LoVo (cell line): ENCODE measurements at regions not wholly inside any gene's neighbourhood (a gene's known extent, or its start where the extent isn't known, plus 50 kb on each side); places are given as distances from the start of the nearest gene placed in this dataset.

Experiments
- DNase-seq: peaks from one replicate; pipeline ENCODE4 v3.0.0-alpha.2; 2016; ENCODE audit warnings: low spot score

GRCh38 chr12:115758877-115759620 lies 518.4 kb downstream of the MED13L start:
- DNase-seq, result no peak

DNA sequence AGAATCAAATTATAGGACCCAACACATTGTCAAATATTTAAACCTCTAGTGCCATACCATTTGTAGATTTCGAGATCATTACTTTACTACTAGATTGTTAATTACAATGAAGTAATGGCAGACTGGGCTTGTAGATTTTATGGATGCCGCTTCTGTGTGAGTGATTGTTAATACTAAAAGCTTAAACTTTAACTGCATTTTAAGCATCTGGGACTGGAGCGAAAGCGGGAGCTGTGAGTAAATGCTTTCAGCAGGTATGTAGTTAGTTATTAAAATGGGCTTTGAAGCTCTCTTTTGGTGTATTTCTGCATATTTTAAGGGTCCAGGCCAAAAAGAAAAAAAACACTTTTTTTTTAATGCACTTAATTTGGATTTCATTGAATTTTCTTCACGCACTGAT lies 519.3 kb downstream of the MED13L start:
- DNase-seq, result no peak

- no peak for DNase-seq
These were observed 520.7 kb downstream of the MED13L start for GRCh38 chr12:115756804-115757203.

- DNase-seq, result no peak
These were observed 521.2 kb downstream of the MED13L start for GRCh38 chr12:115756271-115756670.

GRCh38 chr12:115755725-115756085 lies 521.8 kb downstream of the MED13L start:
- DNase-seq, result no peak

- DNase-seq, result no peak
These were observed 522.3 kb downstream of the MED13L start for GRCh38 chr12:115755061-115755724.

GRCh38 chr12:115752913-115753726 lies 524.4 kb downstream of the MED13L start:
- DNase-seq, result peak; percentile 73

DNA sequence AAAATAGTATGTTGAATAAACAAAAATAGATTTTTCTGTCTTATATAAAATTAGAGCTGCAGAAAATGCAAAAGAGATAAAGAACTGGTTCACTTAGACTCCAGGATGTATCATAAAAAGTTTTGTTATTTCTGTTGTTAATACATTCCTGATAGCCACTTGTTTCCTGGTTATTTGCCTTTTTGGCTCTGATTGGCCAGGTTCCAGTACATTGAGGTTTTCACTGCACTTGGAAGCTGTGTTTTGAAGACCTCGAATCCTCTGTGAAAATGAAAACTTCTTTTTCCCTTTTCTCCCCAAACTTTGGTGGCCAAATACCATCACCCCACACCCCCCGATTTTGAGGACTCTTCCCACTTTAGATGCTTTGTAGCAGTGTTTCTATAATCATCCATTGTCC lies 525.3 kb downstream of the MED13L start:
- DNase-seq, result no peak

GRCh38 chr12:115750340-115750739 lies 527.2 kb downstream of the MED13L start:
- no peak for DNase-seq

- no peak for DNase-seq
These were observed 528.2 kb downstream of the MED13L start for GRCh38 chr12:115749071-115749841.

- DNase-seq, result peak; percentile 51
These were observed 536.8 kb downstream of the MED13L start for GRCh38 chr12:115740586-115741155.

GRCh38 chr12:115737895-115738294 lies 539.6 kb downstream of the MED13L start:
- no peak for DNase-seq

- no peak for DNase-seq
These were observed 541.1 kb downstream of the MED13L start for GRCh38 chr12:115736360-115736759.

DNA sequence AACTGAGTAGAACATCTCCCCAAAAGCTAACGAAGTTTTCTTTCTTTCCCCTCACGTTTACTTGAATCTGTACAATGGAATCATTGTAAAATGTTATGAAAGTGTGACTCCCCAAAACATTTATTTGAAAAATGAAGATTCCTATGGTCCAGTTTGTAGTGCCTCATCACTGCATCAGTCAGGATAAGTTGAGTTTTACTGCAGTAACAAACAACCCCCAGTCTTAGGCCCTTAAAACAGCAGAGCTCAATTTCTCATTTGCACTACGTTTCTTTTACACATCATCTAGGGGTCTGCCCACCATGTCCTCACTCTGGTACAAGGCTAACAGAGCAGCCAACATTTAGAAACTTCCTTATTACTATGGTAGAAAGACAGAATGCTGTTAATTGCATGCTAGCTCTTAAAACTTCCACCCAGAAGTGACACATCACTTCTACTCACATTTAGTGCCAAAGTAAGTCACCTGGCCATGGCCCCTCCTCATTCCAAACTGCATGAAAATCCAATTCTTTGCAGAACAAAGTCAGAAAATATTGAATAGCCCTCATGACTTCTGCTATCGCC lies 546.4 kb downstream of the MED13L start:
- DNase-seq, result no peak

- no peak for DNase-seq
These were observed 550.8 kb downstream of the MED13L start for GRCh38 chr12:115726691-115727090.

DNA sequence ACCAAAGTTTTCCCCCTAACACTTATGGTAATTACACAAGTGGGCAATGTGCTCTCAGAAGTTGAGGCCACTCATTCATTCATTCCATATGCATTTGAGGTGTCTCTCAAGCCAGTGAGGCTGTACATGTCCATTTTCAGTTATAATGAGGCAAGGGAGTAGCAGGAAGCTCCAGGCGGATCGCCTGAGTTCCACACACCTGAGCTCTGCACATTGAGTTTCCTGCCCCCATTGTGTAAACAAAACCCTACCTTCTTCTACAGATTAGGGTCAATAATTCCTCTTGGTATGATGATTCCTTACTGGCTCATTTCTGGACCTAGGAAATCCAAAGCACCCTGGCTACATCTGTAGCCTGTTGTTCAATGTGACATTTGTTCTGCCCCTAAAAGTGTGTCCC lies 555.3 kb downstream of the MED13L start:
- no peak for DNase-seq

DNA sequence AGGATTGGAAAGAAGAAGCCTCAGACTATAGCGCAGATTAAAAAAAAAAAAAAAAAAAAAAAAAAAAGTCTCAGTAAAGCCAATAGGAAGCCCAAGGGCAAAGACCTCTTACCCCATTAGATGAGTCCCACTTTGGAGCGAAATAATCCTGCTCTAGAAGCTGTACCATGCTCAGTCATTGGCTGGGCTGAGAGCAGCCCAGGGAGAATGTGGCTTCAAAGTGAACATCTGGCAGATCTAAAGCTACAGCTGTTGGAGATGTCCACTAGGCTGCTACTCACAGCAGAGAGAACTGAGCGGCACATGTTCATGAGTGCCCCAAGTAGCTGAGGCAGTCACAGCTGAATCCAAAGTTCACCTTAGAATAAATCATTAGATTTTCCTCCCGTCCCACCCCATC lies 560.9 kb downstream of the MED13L start:
- DNase-seq, result no peak

DNA sequence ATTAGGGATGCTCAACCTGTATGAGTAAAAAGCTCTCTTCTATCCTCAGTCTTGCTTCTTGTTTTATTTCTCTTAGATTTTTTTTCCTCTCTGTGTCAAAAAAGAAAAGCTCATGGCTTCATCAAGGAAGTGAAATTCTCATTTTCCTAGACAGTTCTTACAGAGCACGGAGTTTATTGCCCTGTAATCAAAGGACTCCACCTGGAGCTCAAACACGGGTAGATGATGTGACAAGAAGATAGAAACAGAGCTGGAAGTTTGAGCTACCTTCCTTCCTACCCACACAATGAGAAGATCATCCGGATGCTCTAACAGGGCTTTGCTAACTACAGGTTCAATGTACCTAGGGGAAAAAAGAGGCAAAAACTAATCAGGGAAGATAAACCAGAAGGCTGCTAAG lies 564.8 kb downstream of the MED13L start:
- no peak for DNase-seq

DNA sequence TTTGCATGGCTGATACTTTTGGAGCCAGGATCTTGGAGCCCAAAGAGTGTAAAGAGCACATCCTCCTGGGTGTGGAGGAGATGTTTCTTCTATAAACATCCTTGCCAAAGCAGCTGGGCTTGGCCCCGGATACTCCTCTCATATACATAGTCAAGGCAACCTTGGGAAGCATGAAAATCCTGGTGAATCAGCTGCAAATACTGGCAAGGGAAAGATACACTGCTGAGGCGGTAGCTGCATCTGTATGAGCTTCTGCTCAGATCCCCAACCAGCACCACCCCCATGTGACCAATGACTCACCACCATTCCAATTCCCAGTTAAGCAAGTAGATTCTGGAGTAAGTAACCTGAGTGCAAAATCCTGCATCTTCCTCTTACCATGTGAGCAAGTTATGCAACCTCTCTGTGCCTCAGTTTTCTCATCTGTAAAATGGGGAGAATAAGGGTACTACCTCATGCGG lies 567.4 kb downstream of the MED13L start:
- peak; percentile 15 for DNase-seq

DNA sequence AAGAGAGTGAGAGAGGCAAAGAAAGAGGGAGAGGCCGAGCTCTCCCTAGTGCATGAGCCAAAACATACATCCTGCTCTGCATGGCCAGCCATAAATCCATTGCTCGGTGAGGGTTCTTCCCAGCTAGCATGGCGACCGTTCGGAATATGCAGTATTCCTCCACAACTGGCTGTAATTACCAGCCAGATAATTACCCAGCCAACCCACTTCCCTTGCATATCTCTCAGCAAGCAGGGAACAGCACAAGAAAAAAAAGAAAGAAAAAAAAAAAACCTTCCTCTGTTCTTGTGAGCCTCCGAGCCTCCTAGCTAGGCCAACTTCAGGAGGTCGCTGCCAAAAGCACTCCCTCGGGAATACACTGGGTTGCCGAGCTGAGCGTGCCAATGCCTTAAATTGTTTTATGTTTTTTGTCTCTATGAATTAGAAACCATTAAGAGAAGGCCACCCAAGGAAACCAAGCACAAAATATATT lies 567.9 kb downstream of the MED13L start:
- no peak for DNase-seq

DNA sequence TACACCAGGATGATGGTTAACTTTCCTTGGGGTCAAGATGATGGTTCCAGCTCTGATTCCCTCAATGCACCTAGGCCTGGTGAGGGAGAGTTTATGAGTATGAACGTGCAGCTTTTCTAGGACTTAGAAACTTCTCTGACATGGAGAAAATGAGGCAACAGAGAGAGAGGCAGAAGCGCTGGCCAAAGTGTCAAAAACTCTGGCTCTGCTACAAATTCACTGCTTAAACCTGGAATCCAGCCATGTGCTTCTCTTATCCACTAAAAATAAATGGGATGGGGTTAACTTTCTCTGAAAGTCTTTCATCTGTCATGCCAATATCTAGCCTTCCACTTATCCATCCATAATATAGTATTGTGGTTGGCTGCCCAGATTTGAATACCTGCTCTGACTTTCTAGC lies 568.7 kb downstream of the MED13L start:
- DNase-seq, result no peak
